ENCODE measurements at regions not wholly inside any gene's neighbourhood (a gene's known extent, or its start where the extent isn't known, plus 50 kb on each side); places are given as distances from the start of the nearest gene placed in this dataset.

GRCh38 chr4:167509551-167509950 is 275.3 kb upstream of the SPOCK3 start:
- Histone ChIP-seq H2AFZ (ENCODE audit: low read length) (no peak overlapping the region), H4K20me1 (ENCODE audit: insufficient read depth, low read length) (no peaks in the 10 kb centered on the region), H3K9me3 (ENCODE audit: low read length) (no peaks in the 10 kb centered on the region), H3K4me1 (ENCODE audit: insufficient read depth, low read length, severe bottlenecking) (no peaks in the 10 kb centered on the region), H3K79me2 (ENCODE audit: insufficient read depth, low read length) (no peaks in the 10 kb centered on the region), H3K4me2 (ENCODE audit: low read length) (no peak overlapping the region), H3K4me3 (ENCODE audit: low read depth, low read length, poor library complexity, severe bottlenecking) (no peak overlapping the region), H3F3A (ENCODE audit: insufficient read depth, low read length) (no peaks in the 10 kb centered on the region), H3K9me2 (ENCODE audit: low read depth, low read length) (no peaks in the 10 kb centered on the region), H3K9ac (ENCODE audit: low read length) (no peak overlapping the region), H3K36me3 (ENCODE audit: insufficient read depth, low read length) (no peaks in the 10 kb centered on the region), H3K27ac (ENCODE audit: low read depth, low read length, poor library complexity, severe bottlenecking) (no peak overlapping the region), H3K27me3 (ENCODE audit: insufficient read depth, low read length) (no peaks in the 10 kb centered on the region)
- TF ChIP-seq CTCF (IDR thresholded peaks at IDR 0.05; ENCODE audit: low read length) (no peak), EZH2 (IDR thresholded peaks at IDR 0.05; ENCODE audit: borderline replicate concordance, low read length) (no peak)

- Histone ChIP-seq H3K79me2 (ENCODE audit: insufficient read depth, low read length) (no peaks in the 10 kb centered on the region), H3K4me3 (ENCODE audit: low read depth, low read length, poor library complexity, severe bottlenecking) (no peak overlapping the region)
Measured at GRCh38 chr4:167524091-167524490, 289.8 kb upstream of the SPOCK3 start.

GRCh38 chr4:167537761-167538160 is 303.5 kb upstream of the SPOCK3 start:
- H3F3A ChIP-seq (ENCODE audit: insufficient read depth, low read length), result no peaks in the 10 kb centered on the region
- H3K4me2 ChIP-seq (ENCODE audit: low read length), result no peak overlapping the region
- H3K4me1 ChIP-seq (ENCODE audit: insufficient read depth, low read length, severe bottlenecking), result no peaks in the 10 kb centered on the region
- H3K79me2 ChIP-seq (ENCODE audit: insufficient read depth, low read length), result no peaks in the 10 kb centered on the region
- H3K27me3 ChIP-seq (ENCODE audit: insufficient read depth, low read length), result no peaks in the 10 kb centered on the region
- no peaks in the 10 kb centered on the region for H3K9me3 ChIP-seq (ENCODE audit: low read length)
- H3K9me2 ChIP-seq (ENCODE audit: low read depth, low read length), result no peaks in the 10 kb centered on the region
- no peak for TF ChIP-seq CTCF (IDR thresholded peaks at IDR 0.05; ENCODE audit: low read length)
- no peak for TF ChIP-seq EZH2 (IDR thresholded peaks at IDR 0.05; ENCODE audit: borderline replicate concordance, low read length)
- H2AFZ ChIP-seq (ENCODE audit: low read length), result no peak overlapping the region
- no peak overlapping the region for H3K4me3 ChIP-seq (ENCODE audit: low read depth, low read length, poor library complexity, severe bottlenecking)
- H3K36me3 ChIP-seq (ENCODE audit: insufficient read depth, low read length), result no peaks in the 10 kb centered on the region
- no peak overlapping the region for H3K9ac ChIP-seq (ENCODE audit: low read length)
- H4K20me1 ChIP-seq (ENCODE audit: insufficient read depth, low read length), result no peaks in the 10 kb centered on the region
- H3K27ac ChIP-seq (ENCODE audit: low read depth, low read length, poor library complexity, severe bottlenecking), result no peak overlapping the region

More at GRCh38 chr4:167524091-167524490, 289.8 kb upstream of the SPOCK3 start:
- Histone ChIP-seq H4K20me1 (ENCODE audit: insufficient read depth, low read length) (no peaks in the 10 kb centered on the region), H3K4me1 (ENCODE audit: insufficient read depth, low read length, severe bottlenecking) (no peaks in the 10 kb centered on the region), H2AFZ (ENCODE audit: low read length) (no peak overlapping the region), H3K9me2 (ENCODE audit: low read depth, low read length) (no peaks in the 10 kb centered on the region), H3K27ac (ENCODE audit: low read depth, low read length, poor library complexity, severe bottlenecking) (no peak overlapping the region), H3K27me3 (ENCODE audit: insufficient read depth, low read length) (no peaks in the 10 kb centered on the region), H3K36me3 (ENCODE audit: insufficient read depth, low read length) (no peaks in the 10 kb centered on the region), H3K9ac (ENCODE audit: low read length) (no peak overlapping the region), H3K9me3 (ENCODE audit: low read length) (no peaks in the 10 kb centered on the region), H3F3A (ENCODE audit: insufficient read depth, low read length) (no peaks in the 10 kb centered on the region), H3K4me2 (ENCODE audit: low read length) (no peak overlapping the region)
- TF ChIP-seq CTCF (IDR thresholded peaks at IDR 0.05; ENCODE audit: low read length), result no peak
- TF ChIP-seq EZH2 (IDR thresholded peaks at IDR 0.05; ENCODE audit: borderline replicate concordance, low read length), result no peak
